HG02981 (cell line): ENCODE measurements at regions not wholly inside any gene's neighbourhood (a gene's known extent, or its start where the extent isn't known, plus 50 kb on each side); places are given as distances from the start of the nearest gene placed in this dataset.

Experiments
- ATAC-seq: cut with Tn5 transposase; IDR thresholded peaks from one replicate; pipeline ENCODE4 v1.9.1; 2021; ENCODE audit warnings: mild to moderate bottlenecking, moderate library complexity; ENCODE audit not compliant: unreplicated experiment

GRCh38 chr4:32094987-32095386 lies 1374.8 kb downstream of the PCDH7 start:
- ATAC-seq: no peak

DNA sequence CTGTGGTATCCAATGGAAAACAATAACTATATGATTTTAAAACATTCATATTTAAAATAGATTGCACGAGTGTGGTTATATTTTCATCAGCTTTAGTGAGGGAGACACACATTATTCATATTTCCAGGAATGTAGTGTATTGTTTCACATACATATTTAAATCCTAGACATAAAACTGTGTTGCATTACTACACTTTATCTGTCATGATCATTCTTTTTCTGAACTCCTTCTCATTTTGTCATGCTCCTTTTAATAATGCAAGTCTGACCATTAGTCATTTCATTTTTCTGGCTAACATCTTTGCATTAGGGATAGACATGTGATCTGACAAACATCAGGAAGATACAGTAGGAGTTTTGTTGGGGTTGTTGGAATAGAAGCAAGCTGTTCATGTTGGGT lies 1382.7 kb downstream of the PCDH7 start:
- ATAC-seq: no peak

- no peak for ATAC-seq
These were observed 1386.6 kb downstream of the PCDH7 start for GRCh38 chr4:32106767-32107166.

- no peak for ATAC-seq
These were observed 1392.7 kb downstream of the PCDH7 start for GRCh38 chr4:32112891-32113290.

GRCh38 chr4:32117693-32118092 lies 1397.5 kb downstream of the PCDH7 start:
- no peak for ATAC-seq

- no peak for ATAC-seq
These were observed 1399.7 kb downstream of the PCDH7 start for GRCh38 chr4:32119907-32120306.

- no peak for ATAC-seq
These were observed 1408.4 kb downstream of the PCDH7 start for GRCh38 chr4:32128549-32128948.

DNA sequence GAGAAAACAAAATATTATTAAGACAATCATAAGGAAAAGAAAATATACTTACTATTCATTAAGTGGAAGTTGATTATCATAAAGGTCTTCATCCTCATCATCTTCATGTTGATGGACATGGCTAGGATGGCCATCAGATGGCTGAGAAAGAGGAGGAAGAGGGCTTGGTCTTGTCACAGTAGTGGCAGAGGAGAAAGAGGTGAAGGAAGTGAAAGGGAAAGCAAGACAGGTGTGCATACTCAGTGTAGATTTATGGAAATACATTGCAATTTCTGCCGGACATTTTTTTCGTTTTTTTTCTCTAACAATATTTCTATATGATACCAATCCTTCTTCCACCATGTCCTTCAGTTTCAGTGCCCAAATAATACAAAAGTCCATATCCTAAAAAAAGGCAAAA lies 1409.8 kb downstream of the PCDH7 start:
- ATAC-seq: no peak

- ATAC-seq: no peak
These were observed 1413.0 kb downstream of the PCDH7 start for GRCh38 chr4:32133141-32133540.

GRCh38 chr4:32133734-32134133 lies 1413.6 kb downstream of the PCDH7 start:
- no peak for ATAC-seq

DNA sequence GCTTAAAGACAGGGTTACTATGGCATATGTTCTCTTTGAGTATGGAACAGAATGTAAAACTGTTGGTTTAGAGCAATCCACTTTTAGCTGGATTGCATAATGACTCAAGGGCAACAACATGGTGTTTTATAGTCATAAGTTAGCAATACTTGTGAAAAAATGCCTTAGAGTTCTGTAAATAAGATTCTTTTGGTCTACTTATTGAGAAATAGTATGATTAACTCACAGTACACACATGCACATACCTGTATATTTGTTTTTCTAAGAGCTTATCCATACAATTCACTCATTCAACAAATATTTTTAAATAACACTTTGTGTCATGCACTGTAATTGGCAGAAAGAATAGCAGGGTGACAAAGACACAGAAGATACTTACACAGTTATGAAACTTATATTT lies 1415.5 kb downstream of the PCDH7 start:
- ATAC-seq: no peak

- ATAC-seq: no peak
These were observed 1416.1 kb downstream of the PCDH7 start for GRCh38 chr4:32136081-32136787.

GRCh38 chr4:32140636-32141035 lies 1420.5 kb downstream of the PCDH7 start:
- peak; percentile 73 for ATAC-seq

DNA sequence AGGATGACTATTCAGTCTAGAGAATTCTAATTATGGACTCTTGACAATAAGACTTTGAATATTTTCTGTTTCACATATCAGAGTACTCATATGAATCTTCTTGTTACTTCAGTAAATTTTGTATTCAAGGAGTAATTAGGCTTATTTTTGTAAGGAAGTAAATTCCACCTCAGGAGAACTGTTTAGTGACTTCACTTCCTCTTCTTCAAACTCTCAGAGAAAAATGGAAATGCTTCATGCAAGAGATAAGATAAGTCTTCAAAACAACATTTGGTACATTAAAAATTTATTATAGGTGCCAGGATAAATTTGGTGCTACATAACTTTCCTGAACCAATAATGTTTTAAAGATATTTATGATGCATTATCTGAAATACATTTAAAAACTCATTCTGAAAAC lies 1421.9 kb downstream of the PCDH7 start:
- ATAC-seq: no peak

DNA sequence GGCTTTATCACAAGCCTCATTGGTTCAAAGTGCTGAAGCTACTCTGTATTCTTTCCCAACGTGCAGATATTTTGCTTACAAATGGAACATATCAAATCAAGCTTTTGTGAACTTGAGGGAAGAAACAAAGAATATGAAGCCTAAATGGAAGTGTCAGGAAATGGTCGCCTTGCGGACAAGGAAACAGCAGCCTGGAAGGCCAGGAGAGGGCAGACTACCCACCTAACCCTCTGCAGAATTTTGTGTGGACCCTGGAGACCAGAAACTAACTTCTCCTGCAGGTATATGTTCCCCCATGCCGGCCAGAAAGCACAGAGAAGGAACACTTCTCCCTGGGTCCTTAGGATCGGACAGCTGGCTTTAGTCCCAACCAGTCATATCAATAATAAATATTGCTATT lies 1425.8 kb downstream of the PCDH7 start:
- no peak for ATAC-seq

- no peak for ATAC-seq
These were observed 1427.4 kb downstream of the PCDH7 start for GRCh38 chr4:32147446-32148085.

DNA sequence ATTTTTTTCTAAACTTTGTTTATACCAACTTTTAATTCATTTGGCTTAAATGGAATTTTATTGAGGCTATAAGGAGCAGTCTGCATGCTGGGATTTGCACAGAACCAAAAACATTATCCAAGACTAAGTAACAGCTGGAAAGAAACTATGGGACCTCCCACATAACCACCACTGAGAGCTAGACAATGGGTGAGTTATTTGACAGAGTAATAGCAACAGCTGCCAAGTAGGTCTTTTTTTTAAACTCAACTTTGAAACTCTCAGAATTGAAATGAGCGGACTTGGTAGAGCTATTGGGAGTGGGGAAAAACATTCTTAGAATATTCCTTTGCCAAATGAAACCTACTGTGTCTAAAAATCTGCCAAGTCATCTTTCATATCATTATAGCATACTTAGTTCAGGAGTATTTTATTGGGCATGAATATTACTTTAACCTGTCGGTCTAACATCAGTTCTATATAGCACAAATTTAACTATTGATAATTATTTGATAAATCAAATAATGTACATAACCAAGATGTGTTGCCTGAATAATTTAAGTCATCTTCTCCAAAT lies 1428.0 kb downstream of the PCDH7 start:
- no peak for ATAC-seq

GRCh38 chr4:32158961-32159360 lies 1438.8 kb downstream of the PCDH7 start:
- ATAC-seq: no peak

GRCh38 chr4:32161392-32161791 lies 1441.2 kb downstream of the PCDH7 start:
- no peak for ATAC-seq

- ATAC-seq: no peak
These were observed 1443.0 kb downstream of the PCDH7 start for GRCh38 chr4:32163125-32163524.

GRCh38 chr4:32169841-32170240 lies 1449.7 kb downstream of the PCDH7 start:
- no peak for ATAC-seq

DNA sequence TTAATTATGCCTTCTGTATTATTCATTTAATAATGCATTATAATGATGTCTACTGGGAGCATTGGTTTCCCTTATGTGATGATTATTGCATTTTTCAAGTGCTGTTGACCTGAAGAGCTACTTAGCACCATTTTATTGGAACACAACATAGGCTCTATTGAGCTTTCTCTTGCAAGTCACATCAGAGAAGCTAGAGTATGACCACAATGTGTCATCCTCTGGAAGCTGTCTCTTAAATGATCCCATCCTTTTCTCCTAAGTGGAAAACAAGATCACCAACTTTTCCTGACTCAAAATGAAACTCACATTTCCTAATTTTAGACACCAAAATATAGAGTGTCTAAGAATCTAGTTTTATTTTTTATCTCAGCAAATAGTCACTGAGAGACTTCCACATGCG lies 1451.9 kb downstream of the PCDH7 start:
- no peak for ATAC-seq
